Testis (tissue), 2 donors: ENCODE measurements at regions not wholly inside any gene's neighbourhood (a gene's known extent, or its start where the extent isn't known, plus 50 kb on each side); places are given as distances from the start of the nearest gene placed in this dataset.

ENCODE experiments used
- CTCF ChIP-seq, 3 experiments: fragments of 450-650 bp in 2 of 3; fragments of 200-600 bp in 1 of 3; sonication (generic) in 1 of 3; IDR thresholded peaks; one replicate each; pipeline ENCODE4 v1.5.1; 2016 to 2019; ENCODE audit warnings: antibody characterized with exemption in 3 of 3, mild to moderate bottlenecking in 2 of 3, moderate library complexity in 1 of 3
- POLR2A ChIP-seq: fragments of 450-650 bp; IDR thresholded peaks from one replicate; pipeline ENCODE4 v1.6.1; 2017; ENCODE audit warnings: antibody characterized with exemption, mild to moderate bottlenecking, moderate library complexity

- TF ChIP-seq CTCF (IDR thresholded peaks at IDR 0.05) (no peak), POLR2A (no peak)
Observed at GRCh38 chr16:73846007-73846330, 450.6 kb upstream of the PSMD7 start.
